HepG2 (cell line): ENCODE measurements at regions not wholly inside any gene's neighbourhood (a gene's known extent, or its start where the extent isn't known, plus 50 kb on each side); places are given as distances from the start of the nearest gene placed in this dataset.

Source experiments
- ATAC-seq: fragments of 200-7000 bp; cut with Tn5 transposase; 3 replicates; pipeline ENCODE4 v1.9.1; 2020; ENCODE audit warnings: mild to moderate bottlenecking, moderate library complexity
- BruUV-seq: library from RNA; stranded (reverse); fragments of 400-500 nt; replicated peaks from 2 replicates; lab custom pipeline; 2021; lab: Mats Ljungman, UMichigan
- CTCF ChIA-PET: fragments of 300-600 bp; formaldehyde crosslinking; extraction: SDS; loops from one replicate; lab custom pipeline; 2021; ENCODE audit warnings: low total read pairs, inconsistent platforms, low intra/inter-chr PET ratio; lab: Yijun Ruan, JAX
- POLR2A ChIA-PET: fragments of 350-600 bp; sonication (Branson Sonifier 250); formaldehyde crosslinking; loops from one replicate; lab custom pipeline; 2020; ENCODE audit warnings: antibody characterized with exemption, inconsistent platforms; lab: Yijun Ruan, JAX
- DNase-seq: peaks from one replicate; pipeline ENCODE4 v3.0.0-alpha.2; 2015; ENCODE audit warnings: low spot score
- FAIRE-seq: peaks from 3 replicates; lab custom pipeline; 2011; peaks lifted over from hg19 to GRCh38; lab: Jason Lieb, UNC
- H2AFZ ChIP-seq: one replicate; pipeline ENCODE4 v1.6.1; 2011; ENCODE audit warnings: low read length, inconsistent platforms
- H3K27ac ChIP-seq: fragments of 300-600 bp; 3 replicates; pipeline ENCODE4 v1.8.0; 2011; ENCODE audit warnings: mixed run types, mild to moderate bottlenecking, mixed read lengths, low read length, inconsistent platforms; ENCODE audit not compliant: insufficient read depth; ENCODE audit errors: extremely low read length
- H3K27me3 ChIP-seq, 2 experiments: fragments of 200-600 bp in 1 of 2; 2 replicates in 1 of 2; 3 replicates in 1 of 2; pipeline versions ENCODE4 v1.6.0 to v1.8.0; 2011; ENCODE audit warnings: low read length in 2 of 2, mild to moderate bottlenecking in 2 of 2, moderate library complexity in 2 of 2, inconsistent platforms in 1 of 2; ENCODE audit not compliant: insufficient read depth in 2 of 2, control insufficient read depth in 1 of 2
- H3K36me3 ChIP-seq, 2 experiments: fragments of 200-600 bp in 1 of 2; replicated peaks in 1 of 2; 2 replicates in 1 of 2; 3 replicates in 1 of 2; pipeline versions ENCODE4 v1.5.1 to v1.8.0; 2011; ENCODE audit warnings: low read length in 2 of 2, inconsistent platforms in 1 of 2; ENCODE audit not compliant: insufficient read depth in 2 of 2, control insufficient read depth in 1 of 2
- H3K4me1 ChIP-seq: 2 replicates; pipeline ENCODE4 v1.5.1; 2012; ENCODE audit warnings: low read length, inconsistent platforms; ENCODE audit not compliant: insufficient read depth
- H3K4me2 ChIP-seq: 2 replicates; pipeline ENCODE4 v1.6.0; 2011; ENCODE audit warnings: low read depth, low read length, inconsistent platforms
- H3K4me3 ChIP-seq, 3 experiments: fragments of 200-600 bp in 1 of 3; sonication (generic), shearing (Covaris generic) in 1 of 3; replicated peaks in 1 of 3; 2 replicates each; pipeline ENCODE4 v1.5.1; 2011 to 2016; ENCODE audit warnings: low read length in 3 of 3, inconsistent platforms in 2 of 3, low read depth in 2 of 3, mild to moderate bottlenecking in 2 of 3, control low read depth in 1 of 3, mixed read lengths in 1 of 3; ENCODE audit not compliant: insufficient read depth in 1 of 3
- H3K79me2 ChIP-seq: one replicate; pipeline ENCODE4 v1.6.1; 2011; ENCODE audit warnings: low read length, inconsistent platforms; ENCODE audit not compliant: insufficient read depth
- H3K9ac ChIP-seq: 2 replicates; pipeline ENCODE4 v1.6.0; 2011; ENCODE audit warnings: mild to moderate bottlenecking, low read depth, low read length, inconsistent platforms; ENCODE audit not compliant: insufficient read depth
- H3K9me3 ChIP-seq: 2 replicates; pipeline ENCODE4 v1.5.1; 2012; ENCODE audit warnings: mild to moderate bottlenecking, low read length
- H4K20me1 ChIP-seq: 2 replicates; pipeline ENCODE4 v1.6.0; 2011; ENCODE audit warnings: inconsistent platforms, mild to moderate bottlenecking, low read length, moderate library complexity; ENCODE audit not compliant: insufficient read depth
- ATF7 ChIP-seq, 2 experiments: fragments of 450-650 bp in 1 of 2; sonication (generic) in 1 of 2; formaldehyde crosslinking in 1 of 2; IDR thresholded peaks; 2 replicates each; pipeline versions ENCODE4 v1.4.0 to v1.6.1; 2016 to 2020; ENCODE audit warnings: antibody characterized with exemption in 1 of 2, mild to moderate bottlenecking in 1 of 2, missing genetic modification reagents in 1 of 2
- CREB1 ChIP-seq, 2 experiments: fragments of 450-650 bp in 1 of 2; IDR thresholded peaks; 2 replicates each; pipeline ENCODE4 v1.6.1; 2016 to 2017; ENCODE audit warnings: control low read depth in 1 of 2, mild to moderate bottlenecking in 1 of 2, missing compliant biosample characterization in 1 of 2, missing genetic modification characterization in 1 of 2
- SYNCRIP ChIP-seq: fragments of 200-400 bp; formaldehyde crosslinking; IDR thresholded peaks from 2 replicates; pipeline ENCODE4 v1.6.1; 2018; ENCODE audit warnings: mild to moderate bottlenecking, low read depth, low read length; ENCODE audit not compliant: insufficient read depth
- ZFP1 ChIP-seq: IDR thresholded peaks from 2 replicates; pipeline ENCODE4 v1.6.1; 2016
- ZNF564 ChIP-seq: sonication (generic); formaldehyde crosslinking; IDR thresholded peaks from 2 replicates; pipeline ENCODE4 v1.8.1; 2023; ENCODE audit warnings: mild to moderate bottlenecking, missing genetic modification reagents
- WGBS: methylation state at CpG from one replicate; pipeline ENCODE4 v1.1.6; 2017; ENCODE audit warnings: low lambda C conversion rate; 5-methylcytosine and 5-hydroxymethylcytosine counted together
- in situ Hi-C: cut with HindIII; loops from 2 replicates; pipeline ENCODE4 v1.10.0; 2017; ENCODE audit warnings: low pct_unique_long_range_greater_than_20kb; ENCODE audit not compliant: extremely low pct_ligation_motif_present
- intact Hi-C: fragments of 100-400 bp; cut with micrococcal nuclease; formaldehyde crosslinking; loops from one replicate; pipeline ENCODE4 v1.10.0; 2022; ENCODE audit not compliant: unreplicated experiment

DNA sequence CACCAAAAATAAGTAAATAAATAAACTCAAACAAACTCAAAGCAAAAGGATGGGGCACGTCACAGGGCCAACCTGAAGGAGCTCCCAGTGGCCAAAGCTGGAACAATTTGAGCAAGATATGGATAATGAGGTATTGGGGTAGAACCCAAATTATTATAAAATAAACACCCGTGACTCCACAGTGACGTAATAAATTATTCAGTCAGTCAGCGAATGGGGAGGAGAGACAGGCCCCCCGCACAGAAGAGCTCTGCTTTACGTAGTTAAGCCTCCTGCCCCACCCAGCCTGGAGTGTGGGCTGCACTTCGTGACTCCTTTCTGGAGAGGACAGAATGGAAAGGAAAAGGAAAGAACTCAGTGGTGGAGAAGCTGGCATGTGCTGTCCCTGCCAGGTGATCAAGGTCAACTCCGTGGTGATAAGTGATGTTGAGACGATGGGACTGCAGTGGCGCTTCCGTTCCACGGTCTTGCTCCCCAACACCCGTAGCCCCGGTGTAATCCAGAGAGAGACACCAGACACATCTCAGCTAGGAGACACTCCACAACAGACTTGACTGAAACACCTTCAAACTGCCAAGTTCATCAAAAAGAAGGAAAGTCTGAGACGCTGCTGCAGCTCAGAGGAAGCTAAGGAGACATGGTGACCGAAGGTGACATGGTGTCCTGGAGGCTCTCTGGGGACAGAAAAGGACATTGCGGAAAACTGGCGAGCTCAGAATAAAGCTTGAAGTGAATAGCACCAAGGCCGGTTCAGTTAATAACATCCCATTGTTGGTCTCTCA is 83.3 kb upstream of the COL5A1 start:
- DNase-seq (no peak), FAIRE-seq (no peak)
- Histone ChIP-seq H3K4me1 (no peaks in the 10 kb centered on the region), H3K27me3 (peaks cover 3 to 67% of the 10 kb centered on the region in 2 experiments; a peak in 4 of 5 replicates), H3K79me2 (no peaks in the 10 kb centered on the region), H3K9ac (no peak overlapping the region), H3K36me3 (no peaks in the 10 kb centered on the region), H3K27ac (no peak overlapping the region), H3K9me3 (no peaks in the 10 kb centered on the region), H3K4me3 (no peak overlapping the region), H2AFZ (no peak overlapping the region)
- 30% methylated on average over 17 of the region's 19 CpGs for WGBS
- ChIA-PET CTCF (no interaction called here), POLR2A (no interaction called here)
- in situ Hi-C loops, result no loop called here
- BruUV-seq, result no TSS peak
- 0 out of 2 replicates have a peak, but pooled peaks have one; percentile 11 for TF ChIP-seq ATF7 (IDR thresholded peaks at IDR 0.05)
- no peak for TF ChIP-seq ATF7 (CRISPR knock-in tag; IDR thresholded peaks at IDR 0.05)
- TF ChIP-seq CREB1 (IDR thresholded peaks at IDR 0.05), result peak; percentile 76
- TF ChIP-seq CREB1 (CRISPR knock-in tag; IDR thresholded peaks at IDR 0.05), result no peak
- TF ChIP-seq ZNF564 (CRISPR knock-in tag), result no peak
- TF ChIP-seq, all 625 proteins: peak for 2
- no peaks in the 10 kb centered on the region for H4K20me1 ChIP-seq
- no peak for ATAC-seq
- H3K4me2 ChIP-seq, result no peak overlapping the region
- intact Hi-C loops, result no loop called here

DNA sequence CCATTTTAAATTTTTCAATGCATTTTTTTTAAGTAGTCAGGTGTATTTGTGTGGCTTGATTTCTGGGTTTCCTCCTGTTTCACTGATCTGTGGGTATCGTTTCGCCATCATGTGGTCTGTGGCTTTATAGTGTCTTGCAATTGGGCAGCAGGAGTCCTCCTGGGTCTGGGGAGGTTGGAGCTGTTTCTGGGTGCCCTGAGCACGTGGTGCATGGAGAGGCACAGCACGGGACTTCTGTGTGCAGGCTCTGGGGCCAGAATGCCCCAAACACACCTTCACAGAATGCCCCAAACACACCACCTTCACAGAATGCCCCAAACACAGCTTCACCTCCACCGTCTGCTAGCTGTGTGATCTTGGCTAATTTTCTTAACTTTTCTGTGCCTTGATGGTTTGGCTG is 82.6 kb upstream of the COL5A1 start:
- FAIRE-seq, result no peak
- in situ Hi-C loops, result no loop called here
- POLR2A ChIA-PET, result no interaction called here
- Histone ChIP-seq H3K4me1 (no peaks in the 10 kb centered on the region), H3K4me2 (no peak overlapping the region), H3K9me3 (no peaks in the 10 kb centered on the region), H2AFZ (no peak overlapping the region), H3K27me3 (peaks cover 3 to 68% of the 10 kb centered on the region in 2 experiments; a peak in 3 of 5 replicates), H3K27ac (no peak overlapping the region), H3K9ac (no peak overlapping the region), H3K4me3 (no peak overlapping the region), H3K79me2 (no peaks in the 10 kb centered on the region), H4K20me1 (no peaks in the 10 kb centered on the region), H3K36me3 (no peaks in the 10 kb centered on the region)
- no peak for DNase-seq
- no peak for ATAC-seq
- CTCF ChIA-PET, result no interaction called here
- no peak for TF ChIP-seq ZFP1 (CRISPR knock-in tag)
- no peak for TF ChIP-seq SYNCRIP
- intact Hi-C loops, result no loop called here
- no TSS peak for BruUV-seq
- 10% methylated on average over 4 of the region's 5 CpGs for WGBS
